T follicular helper cell (primary cell): ENCODE measurements at regions not wholly inside any gene's neighbourhood (a gene's known extent, or its start where the extent isn't known, plus 50 kb on each side); places are given as distances from the start of the nearest gene placed in this dataset.
"Not testable (repeated sequence)": the region's sequence is repeated elsewhere in the genome, so short reads cannot be mapped to it uniquely, and the experiment has no call there.

ENCODE experiments used
- DNase-seq: peaks from one replicate; pipeline ENCODE4 v3.0.0-alpha.2; 2020; ENCODE audit warnings: low read depth

DNA sequence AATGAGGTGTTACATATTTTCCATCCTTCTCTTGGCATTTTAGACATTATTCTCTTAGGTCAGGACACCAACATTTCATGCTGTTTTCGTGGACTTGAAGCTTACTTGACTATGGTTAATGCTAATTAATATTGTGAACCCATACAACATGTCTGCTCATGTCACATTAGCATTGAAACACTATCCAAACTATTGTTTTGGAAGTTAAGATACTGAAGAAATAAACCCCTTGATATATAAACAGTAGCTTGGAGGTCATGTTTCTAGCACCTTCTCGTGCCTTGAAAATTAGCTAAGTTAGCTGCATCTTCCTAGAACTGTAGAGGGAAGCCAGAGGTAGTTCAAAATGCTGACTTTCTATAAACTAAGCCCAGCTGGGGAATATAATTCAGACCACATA is 288.8 kb downstream of the LTN1 start:
- no peak for DNase-seq

DNA sequence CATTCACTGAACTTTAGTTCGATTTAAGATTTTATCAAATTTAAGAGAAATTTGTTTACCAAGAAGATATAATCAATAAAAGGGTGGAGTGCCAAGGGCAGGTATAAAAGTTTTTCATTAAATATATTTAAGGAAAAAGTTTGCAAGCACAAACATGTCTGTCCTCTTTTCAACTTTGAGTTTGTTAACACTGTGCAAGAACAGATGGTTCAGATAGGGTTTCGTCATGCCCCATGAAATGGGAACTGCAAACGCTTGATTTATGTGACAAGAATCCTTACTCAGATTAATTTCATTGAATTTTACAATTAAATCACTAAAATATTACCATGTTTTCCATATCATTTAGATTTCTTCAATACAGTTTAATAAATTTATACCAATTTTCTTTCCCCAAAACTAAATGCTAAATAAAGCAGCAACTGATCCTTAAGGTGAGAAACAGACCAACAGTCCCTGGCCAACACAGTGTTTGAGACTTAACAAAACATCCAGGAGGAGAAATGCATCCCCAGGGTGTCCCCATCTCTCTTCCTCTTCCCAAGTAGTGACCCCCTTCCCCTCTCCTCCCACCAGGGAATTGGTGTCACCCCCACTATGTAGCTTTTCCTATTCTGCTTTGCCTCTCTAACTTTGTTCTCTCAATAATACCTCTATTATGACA is 292.9 kb downstream of the LTN1 start:
- no peak for DNase-seq

DNA sequence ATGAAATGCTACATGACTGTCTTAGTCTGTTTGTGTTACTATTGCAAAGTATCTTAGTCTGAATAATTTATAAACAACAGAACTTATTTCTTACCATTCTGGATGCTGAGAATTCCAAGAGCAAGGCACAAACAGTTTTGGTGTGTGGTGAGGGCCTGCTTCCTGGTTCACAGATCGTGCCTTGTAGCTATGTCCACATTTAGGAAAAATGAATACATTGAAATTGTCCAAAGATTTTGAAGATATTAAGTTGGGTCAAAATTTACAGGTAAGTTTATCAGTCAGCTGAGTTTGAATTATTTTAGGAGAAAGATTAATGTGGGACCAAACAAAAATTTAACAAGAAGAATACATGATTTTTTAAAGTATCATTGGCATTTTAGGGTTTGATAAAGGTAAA is 293.5 kb downstream of the LTN1 start:
- no peak for DNase-seq

DNA sequence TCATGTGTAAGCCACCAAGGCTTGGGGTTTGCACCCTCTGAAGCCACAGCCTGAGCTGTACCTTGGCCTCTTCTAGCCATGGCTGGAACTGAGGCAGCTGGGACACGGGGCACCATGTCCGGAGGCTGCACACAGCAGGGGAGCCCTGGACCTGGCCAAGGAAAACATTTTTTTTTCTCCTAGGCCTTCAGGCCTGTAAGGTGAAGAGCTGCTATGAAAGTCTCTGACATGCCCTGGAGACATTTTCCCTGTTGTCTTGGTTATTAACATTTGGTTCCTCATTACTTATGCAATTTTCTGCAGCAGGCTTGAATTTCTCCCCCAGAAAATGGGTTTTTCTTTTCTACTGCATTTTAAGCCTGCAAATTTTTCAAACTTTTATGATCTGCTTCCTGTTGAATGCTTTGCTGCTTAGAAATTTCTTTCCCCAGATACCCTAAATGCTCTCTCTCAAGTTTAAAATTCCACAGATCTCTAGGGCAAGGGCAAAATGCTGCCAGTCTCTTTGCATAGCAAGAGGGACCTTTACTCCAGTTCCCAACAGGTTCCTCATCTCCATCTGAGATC is 295.8 kb downstream of the LTN1 start:
- DNase-seq: no peak

DNA sequence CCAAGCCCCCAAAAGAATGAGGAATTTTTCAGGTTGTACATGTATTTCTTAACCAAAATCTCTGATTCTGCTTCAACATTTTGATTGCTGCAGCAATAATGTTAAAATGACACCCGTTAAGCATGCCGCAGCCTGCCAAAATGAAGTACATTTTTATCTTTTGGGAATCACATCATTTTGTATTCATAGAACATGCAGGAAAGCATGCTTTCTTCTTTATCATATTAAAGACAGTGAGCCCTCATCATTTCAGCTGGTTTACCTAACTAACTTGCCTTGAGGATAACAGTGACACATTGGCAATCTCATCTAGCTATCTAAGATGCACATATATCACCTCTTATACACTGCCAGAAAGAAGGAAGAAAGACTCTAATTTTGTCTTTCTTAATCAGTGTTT is 299.2 kb downstream of the LTN1 start:
- DNase-seq: no peak

DNA sequence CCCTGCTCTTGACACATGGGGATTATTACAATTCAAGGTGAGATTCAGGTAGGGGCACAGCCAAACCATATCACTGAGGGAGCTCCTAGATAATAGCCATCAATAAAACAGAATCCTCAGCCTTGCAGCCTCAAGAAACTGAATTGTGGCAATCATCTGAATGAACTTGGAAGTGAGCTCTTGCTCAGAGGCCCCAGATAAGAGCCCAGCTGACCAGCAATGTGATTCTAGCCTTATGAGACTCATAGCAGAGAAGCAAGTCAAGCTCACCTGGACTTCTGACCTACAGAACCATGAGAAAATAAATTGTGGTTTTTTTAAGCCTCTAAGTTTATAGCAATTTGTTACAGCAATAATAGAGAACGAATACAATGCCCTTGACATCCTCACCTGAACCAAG is 302.5 kb downstream of the LTN1 start:
- no peak for DNase-seq

DNA sequence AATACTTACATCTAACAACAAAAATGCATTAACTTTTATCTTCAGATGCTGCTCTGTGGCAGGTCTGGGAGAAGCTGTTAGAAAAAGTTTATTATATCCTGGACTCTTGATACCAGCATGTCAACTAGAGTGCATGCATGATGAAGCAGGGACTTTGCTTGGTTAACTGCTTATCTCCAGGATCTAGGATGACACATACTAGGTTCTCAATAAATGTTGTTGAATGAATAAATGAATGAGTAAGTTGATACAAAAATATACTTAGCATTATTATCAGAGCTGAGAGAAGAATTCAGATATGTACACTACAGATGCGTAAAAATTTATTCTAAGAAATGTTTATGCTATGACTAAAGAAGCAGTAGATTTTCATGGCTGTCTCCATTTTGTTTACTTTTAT is 304.3 kb downstream of the LTN1 start:
- DNase-seq: no peak

DNA sequence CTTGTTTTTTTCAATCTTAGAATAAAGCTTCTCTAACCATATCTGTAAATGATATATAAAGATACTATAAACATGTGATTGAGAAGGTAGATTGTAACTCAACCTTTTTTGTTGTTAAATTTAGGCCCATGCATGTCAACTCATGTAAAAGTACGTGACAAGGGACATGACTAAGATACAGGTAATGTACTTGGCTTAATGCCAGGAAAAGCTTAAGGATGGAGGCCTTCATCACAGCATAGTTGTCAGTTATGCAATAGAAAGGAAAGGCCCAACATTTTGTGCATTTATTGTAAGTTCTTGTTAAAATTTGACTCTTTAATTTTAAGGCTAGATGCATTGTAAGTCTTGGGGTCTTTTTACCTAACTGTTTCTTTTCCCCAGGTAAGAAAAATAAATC is 305.1 kb downstream of the LTN1 start:
- no peak for DNase-seq

DNA sequence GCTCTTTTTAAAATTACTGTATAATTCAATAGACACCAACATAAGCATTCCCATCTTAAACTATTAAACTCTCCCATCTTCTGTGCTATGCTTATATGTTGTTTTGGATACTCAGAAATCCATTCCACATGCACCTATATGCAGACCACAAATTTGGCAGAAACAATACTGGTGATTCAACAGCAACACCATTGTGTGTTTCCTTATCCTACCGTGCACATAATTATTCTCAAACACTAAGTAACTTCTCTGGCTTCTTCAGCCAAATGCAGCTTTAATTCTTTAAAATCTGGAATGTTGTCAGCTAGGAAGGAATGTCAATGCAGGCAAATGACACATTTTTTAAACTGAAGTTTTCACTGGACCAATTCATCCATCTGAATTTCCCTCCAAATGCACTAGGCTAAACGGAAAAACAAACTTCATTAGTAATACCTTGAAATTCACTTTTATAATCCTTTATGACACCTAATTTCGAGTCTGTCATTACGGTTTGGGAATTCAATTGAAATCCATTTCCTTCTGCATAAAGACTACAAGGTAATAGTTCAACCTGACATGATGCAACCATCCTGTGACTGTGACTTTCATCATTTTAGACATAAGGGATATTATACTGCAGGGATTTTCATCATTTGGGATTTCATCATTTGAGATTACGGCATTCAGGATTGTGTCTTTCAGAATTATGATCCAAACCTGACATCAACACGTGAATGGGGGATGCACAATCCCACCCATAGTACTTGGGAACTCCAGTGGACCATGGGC is 308.5 kb downstream of the LTN1 start:
- no peak for DNase-seq

DNA sequence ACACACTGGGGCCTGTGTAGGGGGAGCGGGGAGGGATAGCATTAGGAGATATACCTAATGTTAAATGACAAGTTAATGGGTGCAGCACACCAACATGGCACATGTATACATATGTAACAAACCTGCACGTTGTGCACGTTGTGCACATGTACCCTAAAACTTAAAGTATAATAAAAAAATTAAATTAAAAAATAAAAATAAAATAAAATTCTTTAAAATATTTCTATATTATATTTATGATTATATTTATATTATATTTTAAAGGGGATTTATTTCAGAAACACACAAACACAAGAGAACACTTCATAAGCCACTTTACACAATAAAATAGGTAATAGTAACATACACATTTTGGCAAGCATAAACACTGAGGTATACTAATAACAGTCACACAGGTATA is 309.8 kb downstream of the LTN1 start:
- DNase-seq: not testable (repeated sequence)

DNA sequence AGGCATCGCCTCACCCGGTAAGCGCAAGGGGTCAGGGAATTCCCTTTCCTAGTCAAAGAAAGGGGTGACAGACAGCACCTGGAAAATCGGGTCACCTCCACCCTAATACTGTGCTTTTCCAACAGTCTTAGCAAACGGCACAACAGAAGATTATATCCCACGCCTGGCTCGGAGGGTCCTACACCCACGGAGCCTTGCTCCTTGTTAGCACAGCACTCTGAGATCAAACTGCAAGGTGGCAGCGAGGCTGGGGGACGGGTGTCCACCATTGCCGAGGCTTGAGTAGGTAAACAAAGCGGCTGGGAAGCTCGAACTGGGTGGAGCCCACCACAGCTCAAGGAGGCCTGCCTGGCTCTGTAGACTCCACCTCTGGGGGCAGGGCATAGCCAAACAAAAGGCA is 315.6 kb downstream of the LTN1 start:
- not testable (repeated sequence) for DNase-seq

DNA sequence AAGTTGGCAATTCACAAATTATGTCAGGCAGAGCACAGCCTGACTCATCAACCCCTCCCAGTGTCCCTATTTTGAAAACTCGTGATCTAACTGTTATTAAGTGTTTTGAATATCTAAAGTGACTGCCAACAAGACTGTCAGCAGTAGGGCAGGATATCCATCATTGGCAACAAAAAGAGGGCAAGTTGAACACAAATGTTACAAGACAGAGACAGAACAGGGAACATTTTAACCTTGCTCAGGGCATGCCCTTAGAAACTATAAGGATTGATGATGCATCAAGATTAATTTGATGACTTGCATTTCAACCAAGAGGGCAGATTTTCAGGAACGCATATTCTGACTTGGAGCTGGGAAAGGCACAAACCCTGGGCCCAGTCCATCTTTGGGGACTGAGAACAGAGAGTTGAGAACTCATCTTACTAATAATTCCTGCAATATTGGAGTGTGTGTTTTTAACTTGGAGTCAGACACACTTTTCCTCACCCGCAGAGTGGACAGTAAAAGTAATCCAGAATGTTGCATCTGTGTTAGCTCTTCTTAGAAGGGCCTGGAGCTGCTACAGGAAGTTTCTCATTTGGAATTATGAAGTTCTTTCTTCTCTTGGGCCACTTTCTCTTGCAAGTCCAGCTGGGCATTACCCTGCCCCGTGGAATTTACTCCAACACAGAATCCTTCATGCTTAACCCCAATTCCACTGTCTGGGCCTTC is 317.2 kb downstream of the LTN1 start:
- no peak for DNase-seq

DNA sequence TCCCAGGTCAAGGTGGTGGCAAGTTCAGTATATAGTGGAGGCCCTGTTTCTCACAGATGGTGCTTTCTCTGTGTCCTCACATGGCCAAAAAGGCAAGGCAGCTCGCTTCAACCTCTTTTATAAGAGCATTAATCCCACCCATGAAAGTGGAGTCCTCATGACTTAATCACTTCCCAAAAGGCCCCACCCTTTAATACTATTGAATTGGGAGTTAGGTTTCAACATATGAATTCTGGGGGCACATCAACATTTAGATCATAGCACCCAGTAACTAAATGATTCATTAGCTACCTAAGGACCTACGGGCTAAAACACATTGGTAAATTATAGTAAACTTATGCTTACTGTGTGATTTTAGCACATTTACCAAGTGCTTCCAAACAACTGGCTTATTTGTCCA is 317.9 kb downstream of the LTN1 start:
- DNase-seq: no peak

DNA sequence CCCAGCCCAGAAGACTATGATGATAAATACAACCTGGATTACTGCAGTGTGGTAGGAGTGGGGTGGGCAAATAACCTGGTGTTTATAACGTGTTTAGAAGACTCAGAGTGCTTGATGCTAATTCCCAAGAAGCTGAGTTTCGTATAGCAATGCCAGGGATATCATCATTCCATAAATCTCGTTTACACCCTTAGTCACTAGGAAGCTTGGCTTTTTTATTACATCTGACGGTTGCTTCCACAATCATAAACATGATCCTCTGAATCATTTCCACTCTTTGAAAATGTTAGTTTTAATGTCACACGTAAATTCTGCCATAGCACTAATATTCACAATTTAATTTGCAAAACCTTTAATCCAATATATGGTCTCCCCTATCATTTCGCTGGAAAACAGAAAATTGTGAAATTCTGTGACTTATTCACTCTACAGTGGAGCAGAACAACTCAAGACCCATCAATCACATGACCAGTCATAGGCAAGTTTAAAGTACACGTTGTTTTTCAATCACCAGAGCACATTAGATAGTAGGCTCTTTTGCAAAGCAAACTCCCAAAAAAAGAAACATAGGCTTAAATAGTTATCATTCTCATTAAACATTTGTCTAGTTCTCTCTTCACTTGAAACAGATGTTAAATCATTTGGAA is 321.0 kb downstream of the LTN1 start:
- no peak for DNase-seq

DNA sequence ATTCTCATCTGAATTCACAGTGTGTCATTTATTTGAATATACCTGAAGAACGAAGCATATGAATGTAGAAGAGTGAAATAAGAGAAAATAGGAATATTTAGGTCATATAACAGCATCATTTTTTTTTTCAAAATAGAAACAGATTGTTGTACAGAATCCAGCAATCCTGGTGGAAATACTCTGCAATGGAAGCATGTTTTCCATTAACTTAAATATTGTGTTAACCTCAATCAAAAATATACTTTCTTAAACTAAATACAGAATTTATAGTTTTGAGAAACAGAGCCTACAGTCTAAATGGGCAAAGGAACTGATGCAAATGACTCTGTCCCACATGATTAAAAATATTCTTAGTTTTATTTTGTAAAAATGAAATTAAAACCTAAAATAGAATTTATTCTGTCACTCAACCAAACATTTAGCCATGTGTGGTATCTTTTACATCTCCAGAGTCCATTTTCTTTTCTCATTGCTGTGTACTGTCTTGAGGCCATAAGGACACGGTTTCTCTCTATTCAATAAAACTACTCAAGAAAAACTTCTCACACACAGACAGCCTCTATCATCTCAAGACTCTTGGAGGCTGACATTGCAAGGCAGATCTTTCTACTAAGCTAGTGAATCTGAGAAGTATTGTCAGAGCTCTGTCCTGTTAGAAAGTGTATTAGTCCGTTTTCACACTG is 322.6 kb downstream of the LTN1 start:
- no peak for DNase-seq

DNA sequence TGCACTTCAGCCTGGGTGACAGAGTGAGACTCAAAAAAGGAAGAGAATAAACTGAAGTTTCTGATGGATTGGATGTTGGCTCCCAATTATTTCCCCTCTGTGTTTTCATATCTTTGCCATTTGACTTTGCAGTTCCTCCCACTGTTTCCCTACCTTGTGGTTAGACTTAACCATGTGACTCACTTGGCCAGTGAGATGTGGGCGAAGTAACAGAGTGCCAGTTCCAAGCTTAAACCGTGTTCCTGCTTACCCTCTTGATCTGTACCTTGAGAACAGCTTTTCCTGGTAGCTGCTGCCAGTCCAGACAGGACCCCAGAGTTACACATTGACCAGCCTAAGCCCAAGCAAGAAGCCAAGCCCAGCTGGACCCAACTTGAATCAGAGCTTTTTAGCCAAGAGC is 323.4 kb downstream of the LTN1 start:
- no peak for DNase-seq

DNA sequence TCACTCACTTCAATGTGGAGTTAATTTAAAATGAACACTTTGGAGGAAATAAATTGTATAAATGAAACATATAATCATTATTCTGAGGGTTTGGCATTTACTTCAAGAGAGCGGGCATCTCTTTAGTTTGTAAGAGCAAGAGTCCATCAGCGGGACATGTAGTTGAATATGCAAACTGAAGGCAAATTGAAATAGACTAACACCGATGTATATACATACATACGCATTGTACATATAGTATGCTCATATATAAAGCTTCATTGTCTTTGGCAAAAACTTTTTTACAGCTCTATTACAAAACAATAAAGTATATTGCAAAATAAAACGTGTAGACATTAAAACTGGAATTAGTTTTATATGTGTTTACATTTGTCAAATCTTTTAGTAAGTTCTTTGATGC is 328.9 kb downstream of the LTN1 start:
- DNase-seq: no peak

DNA sequence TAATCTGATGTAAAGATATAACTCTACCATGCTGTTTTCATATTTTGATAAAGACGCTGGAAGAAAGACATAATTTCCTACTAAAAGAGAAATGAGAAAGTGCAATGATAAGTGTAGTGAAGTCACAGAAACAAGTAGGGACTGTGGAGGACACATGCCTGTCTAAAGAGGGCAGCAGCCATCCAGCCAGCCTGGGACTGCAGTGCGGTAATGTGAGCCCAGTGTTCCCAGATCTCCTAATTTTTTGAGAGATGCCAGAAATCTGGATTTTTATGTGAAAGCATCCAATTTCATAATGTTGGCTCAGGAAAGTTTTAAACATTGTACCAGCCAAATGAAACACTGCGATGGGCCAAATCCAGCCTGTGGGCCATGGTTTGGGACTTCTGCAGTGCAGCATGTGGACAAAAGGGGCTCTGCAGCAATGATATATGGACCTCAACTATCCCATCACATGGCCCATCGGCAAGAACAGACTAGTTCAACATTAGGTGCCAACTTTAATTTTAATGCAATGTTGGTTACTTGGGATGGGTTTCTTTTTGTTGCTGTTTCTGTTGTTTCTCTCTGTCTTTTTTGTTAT is 329.5 kb downstream of the LTN1 start:
- DNase-seq: no peak

DNA sequence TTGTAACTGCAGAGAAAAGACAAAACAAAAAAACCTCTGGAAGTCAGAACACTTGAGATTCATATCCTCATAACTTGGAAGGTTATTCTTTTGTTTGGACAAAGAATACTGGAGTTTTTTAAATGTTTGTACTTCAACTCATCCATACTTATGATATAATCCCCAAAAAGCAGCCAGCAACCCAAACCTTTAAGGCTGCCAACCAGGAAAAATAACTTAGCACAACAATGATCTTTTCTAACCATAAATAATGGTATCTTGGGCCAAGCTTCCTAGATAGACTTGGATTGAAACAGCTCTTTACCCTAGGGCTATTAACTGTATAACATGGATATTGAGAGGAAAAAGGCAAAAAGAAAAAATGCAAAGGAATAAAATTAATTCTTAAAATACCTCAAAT is 335.1 kb downstream of the LTN1 start:
- DNase-seq: no peak

DNA sequence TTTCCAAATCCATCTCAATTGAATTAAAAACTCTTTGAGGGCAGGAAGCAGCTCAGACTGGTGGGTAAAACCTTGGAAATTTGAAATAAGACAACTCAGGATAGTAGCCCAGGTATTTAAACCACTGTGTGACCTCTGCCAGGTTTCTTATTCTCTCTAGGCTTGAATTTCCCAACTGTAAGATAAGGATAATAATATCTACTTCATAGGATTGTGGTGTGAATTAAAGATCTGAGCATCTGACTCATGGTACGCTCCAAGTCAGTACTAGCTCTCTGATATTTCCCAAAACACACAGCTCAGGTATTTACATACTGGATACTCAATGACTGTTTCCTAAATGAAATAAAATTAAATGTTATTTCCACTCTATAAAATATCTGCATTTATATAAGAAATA is 337.2 kb downstream of the LTN1 start:
- no peak for DNase-seq

DNA sequence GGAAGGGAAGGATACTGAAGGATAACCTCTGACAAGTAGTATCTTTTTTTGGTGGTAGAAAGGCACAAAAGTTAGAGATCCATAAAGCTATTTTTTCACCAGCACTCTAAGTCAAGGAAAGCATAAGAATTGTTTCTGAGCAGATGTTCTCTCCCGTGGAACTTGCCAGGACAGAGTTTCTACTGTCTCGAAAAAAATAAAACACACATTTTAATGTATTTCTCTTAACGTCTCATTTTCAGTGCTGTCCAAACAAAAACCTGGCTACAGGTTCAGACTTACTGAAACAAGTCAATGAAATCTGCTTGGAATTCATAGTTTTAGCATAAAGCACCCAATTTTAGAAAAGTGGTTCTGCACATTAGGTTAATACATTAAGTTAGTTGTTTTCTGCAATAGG is 338.3 kb downstream of the LTN1 start:
- no peak for DNase-seq
